ENCODE measurements at regions not wholly inside any gene's neighbourhood (a gene's known extent, or its start where the extent isn't known, plus 50 kb on each side); places are given as distances from the start of the nearest gene placed in this dataset.
A peak's percentile ranks its signal among the peaks of the same experiment; 100 is the strongest.

DNA sequence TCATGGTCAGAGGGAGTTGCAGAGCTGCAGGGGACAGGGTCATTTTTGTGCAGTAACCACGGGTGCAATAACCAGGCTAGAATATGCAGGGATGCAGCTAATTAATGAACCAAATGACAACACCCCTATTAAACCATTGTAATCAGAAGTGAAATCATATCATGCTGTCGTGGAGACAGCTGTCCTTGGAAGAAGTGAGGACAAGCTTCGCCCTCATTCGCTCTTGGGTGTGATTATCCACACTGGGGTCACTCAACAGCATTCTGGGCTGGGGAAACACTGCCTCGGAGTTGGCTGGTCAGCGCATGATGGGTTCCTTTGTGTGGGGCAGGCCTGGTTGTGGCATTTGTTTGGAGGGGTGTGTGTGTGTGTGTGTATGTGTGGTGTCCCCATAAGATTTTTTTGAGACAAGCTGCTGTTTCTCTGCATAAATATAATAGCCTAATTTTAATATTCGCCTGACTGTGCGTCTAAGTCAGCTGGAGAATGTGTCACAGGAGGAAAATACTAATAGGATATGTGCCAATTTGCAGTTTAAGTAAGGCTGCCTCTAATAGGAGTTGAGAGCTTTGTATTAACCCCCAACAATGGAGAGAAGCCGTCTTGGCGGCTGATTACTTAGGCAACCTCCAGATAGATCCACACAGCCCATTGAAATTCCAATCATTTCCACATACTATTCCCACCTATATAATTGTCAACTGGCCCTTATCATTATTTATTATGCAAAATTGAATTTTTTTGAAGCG is 149.4 kb downstream of the DNAJB6 start:
- Mint-ChIP-seq H3K27ac (no peak overlapping the region), H3K9me3 (no peaks in the 10 kb centered on the region), H3K4me1 (ENCODE audit: low read depth in 2 of 2) (peaks cover 10% of the 10 kb centered on the region in 2 donors), H3K36me3 (ENCODE audit: insufficient read depth) (no peaks in the 10 kb centered on the region), H3K27me3 (peaks cover 5 to 22% of the 10 kb centered on the region in 2 donors), H3K4me3 (no peak overlapping the region)
- ATAC-seq (replicated peaks) (no peak), DNase-seq (no peak)

DNA sequence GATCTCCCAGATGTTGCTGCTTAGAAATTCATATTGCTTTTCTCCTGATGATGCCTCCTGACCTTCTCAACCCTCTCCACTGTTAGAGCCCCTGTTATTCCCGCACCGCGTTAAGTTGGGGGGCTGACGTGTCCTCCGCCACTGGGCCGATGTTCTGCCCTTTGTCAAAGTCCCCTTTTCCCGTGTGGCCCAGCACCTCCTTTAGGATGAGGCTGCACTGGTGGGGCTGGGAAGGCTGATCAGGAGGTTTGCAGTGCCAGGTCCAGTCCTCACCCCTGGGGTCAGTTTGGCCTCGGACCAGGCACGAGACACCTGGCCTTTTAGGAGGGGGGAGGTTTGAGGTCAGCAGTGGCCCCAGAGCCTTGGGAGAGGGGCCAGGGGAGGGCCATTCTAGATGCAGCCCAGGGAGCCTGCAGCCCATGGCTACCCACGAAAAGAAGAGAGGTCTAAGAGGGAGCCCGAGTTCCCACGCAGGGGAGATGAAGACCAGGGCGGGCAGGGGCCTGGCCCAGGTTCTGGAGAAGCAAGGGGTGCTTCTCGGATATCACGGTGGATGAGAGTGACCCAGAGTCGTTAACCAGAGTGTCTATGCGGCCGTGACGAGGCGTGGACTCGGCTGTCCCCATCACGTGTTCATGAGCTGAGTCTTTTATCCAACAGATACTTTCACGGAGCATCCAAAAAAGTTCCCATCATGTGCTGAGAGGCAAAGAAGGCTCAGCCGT is 150.4 kb downstream of the DNAJB6 start:
- H3K4me3 Mint-ChIP-seq, result no peak overlapping the region
- H3K4me1 Mint-ChIP-seq (ENCODE audit: low read depth in 2 of 2), result peaks cover 10 to 11% of the 10 kb centered on the region in 2 donors
- peaks cover 3% of the 10 kb centered on the region for H3K36me3 Mint-ChIP-seq (ENCODE audit: insufficient read depth)
- no peak for ATAC-seq (replicated peaks)
- no peaks in the 10 kb centered on the region for H3K9me3 Mint-ChIP-seq
- H3K27me3 Mint-ChIP-seq, result peaks cover 5 to 25% of the 10 kb centered on the region in 2 donors
- DNase-seq, result no peak
- peak overlapping the region in 1 of 2 donors; percentile 10 for H3K27ac Mint-ChIP-seq

DNA sequence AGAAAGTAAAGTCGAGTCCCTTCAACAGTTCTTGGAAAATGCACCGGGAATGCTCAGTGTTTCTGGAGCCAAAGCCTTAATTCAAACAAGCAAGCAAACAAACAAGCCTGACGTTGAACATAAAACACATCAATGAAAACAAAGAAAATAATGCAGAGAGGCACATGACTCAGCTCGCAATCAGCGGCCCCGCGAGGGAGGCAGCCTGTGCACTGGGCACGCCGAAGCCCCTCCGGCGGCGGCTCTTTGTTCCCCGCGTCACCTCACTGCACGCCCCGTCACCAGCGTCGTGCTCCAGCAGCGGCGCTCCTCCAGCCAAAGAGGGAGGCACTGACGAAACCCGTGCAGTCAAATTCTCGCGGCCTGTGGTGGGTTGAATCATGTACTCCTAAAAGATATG is 151.5 kb downstream of the DNAJB6 start:
- ATAC-seq (replicated peaks) (no peak), DNase-seq (no peak)
- H3K36me3 Mint-ChIP-seq (ENCODE audit: insufficient read depth), result peaks cover 3% of the 10 kb centered on the region
- H3K9me3 Mint-ChIP-seq, result peaks cover 0 to 2% of the 10 kb centered on the region in 2 donors
- peaks cover 10 to 36% of the 10 kb centered on the region in 2 donors for H3K27me3 Mint-ChIP-seq
- no peak overlapping the region for H3K27ac Mint-ChIP-seq
- H3K4me3 Mint-ChIP-seq, result no peak overlapping the region
- peaks cover 13 to 14% of the 10 kb centered on the region in 2 donors for H3K4me1 Mint-ChIP-seq (ENCODE audit: low read depth in 2 of 2)

DNA sequence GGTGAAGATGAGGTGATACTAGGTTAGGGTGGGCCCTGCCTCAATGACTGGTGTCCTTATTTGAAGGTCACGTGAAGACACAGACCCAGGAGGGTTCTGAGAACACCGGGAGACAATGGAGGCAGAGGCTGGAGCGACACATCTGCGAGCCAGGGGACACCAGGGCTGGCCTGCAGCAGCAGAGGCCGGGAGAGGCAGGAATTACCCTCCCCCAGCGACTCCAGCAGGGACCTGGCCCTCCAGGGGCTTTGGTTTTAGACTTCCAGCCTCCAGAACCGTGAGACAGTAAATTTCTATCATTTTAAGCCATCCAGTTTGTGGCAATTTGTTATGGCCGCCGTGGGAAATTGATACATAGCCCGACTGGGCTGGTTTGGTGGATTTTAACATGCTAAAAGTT is 152.2 kb downstream of the DNAJB6 start:
- Mint-ChIP-seq H3K27me3 (peaks cover 17 to 43% of the 10 kb centered on the region in 2 donors), H3K27ac (peak overlapping the region in 1 of 2 donors; percentile 63), H3K36me3 (ENCODE audit: insufficient read depth) (peaks cover 3% of the 10 kb centered on the region), H3K9me3 (peaks cover 0 to 2% of the 10 kb centered on the region in 2 donors), H3K4me1 (ENCODE audit: low read depth in 2 of 2) (peaks cover 15 to 19% of the 10 kb centered on the region in 2 donors), H3K4me3 (no peak overlapping the region)
- DNase-seq (no peak), ATAC-seq (replicated peaks) (no peak)
